GM12872 (cell line): ENCODE measurements at regions not wholly inside any gene's neighbourhood (a gene's known extent, or its start where the extent isn't known, plus 50 kb on each side); places are given as distances from the start of the nearest gene placed in this dataset.

ENCODE experiments used
- TF ChIP-seq, protein P1 (sequence below): IDR thresholded peaks from 3 replicates; pipeline ENCODE4 v1.5.1; 2011; ENCODE audit warnings: low read depth, mild to moderate bottlenecking, low read length, moderate library complexity; ENCODE audit not compliant: insufficient read depth

DNA sequence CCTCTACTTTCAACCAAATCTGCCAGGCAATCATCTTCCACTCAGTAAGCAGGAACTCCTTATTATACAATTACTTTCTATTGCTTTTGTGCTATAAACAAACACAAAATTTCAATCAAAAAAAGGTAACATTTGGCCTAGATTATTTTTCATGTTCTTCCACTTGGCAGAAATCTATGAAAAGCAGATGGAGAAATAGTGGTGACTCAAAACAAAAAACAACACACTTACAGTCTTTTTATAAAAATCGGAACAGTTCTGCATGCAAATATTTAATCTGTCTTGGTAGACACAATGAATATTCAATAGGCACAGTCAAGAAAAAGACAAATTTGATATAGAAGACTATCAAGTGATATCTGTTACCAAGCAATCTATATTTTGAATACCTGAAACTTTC lies 376.8 kb downstream of the RPS29 start:
- TF ChIP-seq, protein P1, sequence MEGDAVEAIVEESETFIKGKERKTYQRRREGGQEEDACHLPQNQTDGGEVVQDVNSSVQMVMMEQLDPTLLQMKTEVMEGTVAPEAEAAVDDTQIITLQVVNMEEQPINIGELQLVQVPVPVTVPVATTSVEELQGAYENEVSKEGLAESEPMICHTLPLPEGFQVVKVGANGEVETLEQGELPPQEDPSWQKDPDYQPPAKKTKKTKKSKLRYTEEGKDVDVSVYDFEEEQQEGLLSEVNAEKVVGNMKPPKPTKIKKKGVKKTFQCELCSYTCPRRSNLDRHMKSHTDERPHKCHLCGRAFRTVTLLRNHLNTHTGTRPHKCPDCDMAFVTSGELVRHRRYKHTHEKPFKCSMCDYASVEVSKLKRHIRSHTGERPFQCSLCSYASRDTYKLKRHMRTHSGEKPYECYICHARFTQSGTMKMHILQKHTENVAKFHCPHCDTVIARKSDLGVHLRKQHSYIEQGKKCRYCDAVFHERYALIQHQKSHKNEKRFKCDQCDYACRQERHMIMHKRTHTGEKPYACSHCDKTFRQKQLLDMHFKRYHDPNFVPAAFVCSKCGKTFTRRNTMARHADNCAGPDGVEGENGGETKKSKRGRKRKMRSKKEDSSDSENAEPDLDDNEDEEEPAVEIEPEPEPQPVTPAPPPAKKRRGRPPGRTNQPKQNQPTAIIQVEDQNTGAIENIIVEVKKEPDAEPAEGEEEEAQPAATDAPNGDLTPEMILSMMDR: no peak

DNA sequence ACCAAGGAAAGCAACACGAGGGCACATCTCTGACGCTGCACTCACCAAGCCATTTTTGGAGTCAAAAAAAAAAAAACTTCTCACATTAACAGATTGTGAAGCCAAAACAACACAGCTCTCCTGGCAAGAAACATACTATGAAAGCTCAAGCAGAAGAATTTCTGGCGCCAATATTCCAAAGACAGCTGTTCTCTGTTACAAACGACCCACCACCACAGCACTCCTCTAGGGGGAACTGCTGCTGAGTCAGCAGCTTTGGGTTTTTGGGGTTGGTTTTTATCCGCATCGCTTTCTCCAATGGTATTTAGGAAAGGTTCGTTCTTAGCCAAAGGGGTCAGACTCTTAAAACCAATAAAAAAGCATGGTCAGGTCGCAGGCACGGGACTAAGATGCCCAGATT lies 379.4 kb downstream of the RPS29 start:
- TF ChIP-seq, protein P1: no peak

DNA sequence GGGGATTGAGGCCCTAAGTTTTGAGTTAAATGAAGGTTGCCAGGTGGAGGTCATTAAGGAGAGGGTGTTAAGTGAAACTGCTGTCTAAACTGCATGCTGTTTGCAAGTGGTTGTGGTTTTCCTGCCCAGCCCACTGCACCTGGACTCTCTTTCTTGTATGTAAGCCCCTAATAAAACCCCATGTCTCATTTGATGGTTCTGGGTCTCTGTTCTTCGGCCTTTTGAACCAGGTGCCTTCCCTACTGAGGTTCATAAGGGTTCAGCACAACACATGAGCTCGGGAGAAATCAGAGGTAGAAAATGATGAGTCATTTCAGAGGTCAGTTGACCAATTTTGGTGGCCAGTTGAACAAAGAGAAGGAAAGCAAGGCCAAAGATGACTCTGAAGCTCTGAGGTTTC lies 382.5 kb downstream of the RPS29 start:
- TF ChIP-seq, protein P1: no peak

DNA sequence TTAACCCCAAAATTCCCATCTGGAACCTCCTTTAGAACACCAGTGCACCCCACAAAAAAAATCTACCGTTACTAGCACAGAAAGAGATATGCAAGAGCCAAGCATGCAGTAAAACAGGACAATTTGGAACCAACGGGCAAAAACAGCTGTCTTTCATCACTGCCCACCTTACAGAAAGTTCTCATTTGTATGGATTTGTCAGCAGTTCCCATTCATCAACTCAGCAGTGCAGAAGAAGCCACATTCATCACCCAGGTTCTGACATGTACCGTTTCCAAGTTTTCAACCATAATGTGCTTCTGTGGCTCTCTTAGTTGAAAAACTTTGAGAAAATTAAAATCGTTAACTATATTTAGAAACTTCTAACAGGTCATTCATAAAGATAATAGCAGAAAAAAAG lies 387.0 kb downstream of the RPS29 start:
- TF ChIP-seq, protein P1: no peak

DNA sequence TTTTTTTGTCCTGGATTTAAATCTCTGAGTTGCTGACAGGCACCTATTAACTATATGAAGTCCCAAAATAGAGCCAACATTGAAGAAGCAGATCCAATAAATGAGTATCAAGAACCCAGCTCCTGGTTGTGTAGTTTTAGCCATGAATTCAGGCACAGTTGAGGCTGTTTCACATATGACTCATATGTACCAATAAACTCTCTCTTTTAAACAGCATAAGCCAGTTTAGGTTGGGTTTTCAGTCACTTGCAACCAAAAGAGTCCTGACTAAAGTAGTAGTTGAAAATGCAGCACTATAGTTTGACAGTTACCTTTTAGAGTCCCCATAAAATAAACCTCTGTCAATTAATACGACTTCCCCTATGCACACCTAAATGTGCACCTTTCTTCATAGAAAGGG lies 389.9 kb downstream of the RPS29 start:
- TF ChIP-seq, protein P1: no peak

DNA sequence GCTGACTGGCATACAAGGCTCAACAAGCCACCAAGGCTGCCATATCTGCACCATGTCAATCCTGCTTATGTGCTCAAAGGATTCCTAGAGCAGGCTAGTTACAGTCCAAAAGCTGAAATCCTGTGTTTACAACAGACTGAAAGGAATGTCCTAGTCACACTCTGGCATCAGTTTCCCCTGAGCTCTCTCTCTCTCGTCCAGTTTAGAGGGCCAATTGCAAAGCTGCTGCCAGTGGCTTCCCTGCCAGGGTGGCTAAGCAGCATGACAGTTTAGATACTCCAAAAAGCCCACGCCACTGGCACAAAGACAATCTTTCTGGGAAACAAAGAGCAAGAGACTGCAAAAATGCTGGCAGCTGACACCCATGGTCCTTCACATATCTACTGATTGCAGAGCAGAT lies 392.1 kb downstream of the RPS29 start:
- TF ChIP-seq, protein P1: no peak

DNA sequence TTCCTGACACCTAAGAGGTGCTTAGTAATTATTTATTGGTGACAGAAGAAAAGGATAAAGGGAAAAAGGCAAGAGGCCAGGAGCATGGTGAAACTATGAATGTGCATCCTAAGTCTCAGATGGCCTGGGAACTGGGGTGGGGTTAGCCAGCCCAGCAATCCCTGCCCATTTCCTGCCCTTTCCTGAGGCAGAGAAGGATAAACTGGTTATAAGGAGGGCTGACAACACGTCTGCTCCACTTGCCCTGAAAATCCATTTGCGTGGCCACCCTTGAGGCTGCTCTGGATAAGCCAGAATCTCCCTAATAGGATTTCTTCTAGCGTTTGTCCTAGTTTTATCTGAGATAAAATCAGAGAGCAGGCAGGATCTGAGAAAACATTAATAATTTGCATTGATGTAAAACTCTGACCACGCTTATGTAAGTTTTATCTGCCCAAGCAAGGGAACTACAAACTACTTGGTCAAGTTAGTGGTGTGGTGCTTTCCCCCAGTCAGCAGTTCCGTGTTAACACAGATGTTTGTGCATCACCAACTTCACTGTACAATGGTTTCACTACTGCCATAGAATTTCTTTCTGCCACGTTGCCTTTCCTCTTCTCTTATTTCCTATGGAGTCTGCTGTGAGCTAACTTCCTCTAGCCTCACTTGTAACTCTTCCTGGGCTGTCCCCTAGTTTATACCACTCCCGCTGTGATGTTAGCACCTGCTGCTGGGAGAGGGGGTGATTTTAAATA lies 392.7 kb downstream of the RPS29 start:
- TF ChIP-seq, protein P1: no peak
